HG02884 (cell line): ENCODE measurements at regions not wholly inside any gene's neighbourhood (a gene's known extent, or its start where the extent isn't known, plus 50 kb on each side); places are given as distances from the start of the nearest gene placed in this dataset.

Experiments used
- ATAC-seq: cut with Tn5 transposase; IDR thresholded peaks from one replicate; pipeline ENCODE4 v1.9.1; 2021; ENCODE audit warnings: mild to moderate bottlenecking, moderate library complexity; ENCODE audit not compliant: unreplicated experiment

DNA sequence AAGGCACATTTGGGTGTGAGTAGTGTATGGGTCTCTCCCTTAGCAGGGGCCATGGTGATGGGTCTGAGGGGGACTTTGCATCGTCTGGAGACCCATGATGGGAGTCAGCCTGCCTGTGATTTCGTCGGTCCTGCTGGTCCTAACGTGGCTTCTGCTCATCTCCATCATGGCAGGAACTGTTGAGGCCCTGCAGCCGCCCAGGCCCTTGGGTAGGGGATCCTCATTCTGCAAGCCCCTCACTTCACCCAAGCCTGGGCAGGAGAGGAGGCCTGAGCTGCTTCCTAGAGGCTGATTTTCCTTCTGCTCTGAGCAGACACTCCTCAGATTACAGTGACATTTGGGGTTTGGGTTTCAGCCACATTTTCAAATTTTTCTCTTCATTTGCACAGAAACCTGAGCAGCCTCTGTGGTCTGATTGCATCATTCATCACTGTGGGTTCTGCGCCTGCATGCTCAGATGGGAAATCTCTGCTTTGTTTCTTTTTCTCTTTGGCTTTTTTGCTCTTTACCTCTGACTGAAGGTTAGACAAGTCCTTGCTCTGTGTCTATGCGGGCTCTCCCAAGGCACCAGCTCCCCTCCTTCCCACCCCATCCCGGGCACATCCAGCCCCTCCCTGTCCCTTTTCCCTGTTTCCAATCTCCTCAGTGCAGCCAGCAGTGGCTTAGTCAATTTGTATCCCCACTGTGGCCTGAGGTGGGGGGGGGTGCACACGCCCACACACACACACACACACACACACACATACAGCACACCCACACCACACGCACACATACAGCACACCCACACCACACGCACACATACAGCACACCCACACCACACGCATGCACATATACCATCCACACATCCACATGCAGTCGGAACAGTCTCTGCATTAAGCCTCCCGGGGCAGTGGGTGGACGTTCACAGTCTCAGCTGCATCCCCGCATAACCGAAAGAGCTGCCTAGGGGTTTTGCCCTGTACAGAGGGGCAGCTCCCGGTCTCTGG lies 305.4 kb upstream of the HS6ST1 start:
- ATAC-seq: peak; percentile 89

DNA sequence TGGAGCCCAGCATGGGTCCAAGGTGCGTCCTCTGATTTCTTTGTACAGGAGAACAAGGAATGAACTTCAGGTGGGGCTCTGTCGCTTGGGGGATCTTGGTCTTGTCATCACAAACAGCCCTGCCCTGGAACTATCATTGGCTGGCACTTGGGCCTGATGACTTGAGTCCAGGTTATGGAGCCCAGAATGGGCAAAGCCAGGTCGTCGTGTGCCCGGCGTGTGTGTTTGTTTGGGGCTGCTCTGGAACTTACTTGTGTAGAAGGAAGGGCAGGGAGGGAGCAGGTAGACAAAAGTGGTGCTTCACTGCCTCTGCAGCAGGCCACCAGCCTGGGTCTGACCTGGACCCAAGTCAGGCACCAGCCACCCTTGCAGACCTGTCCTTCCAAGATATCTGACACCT lies 306.3 kb upstream of the HS6ST1 start:
- ATAC-seq: no peak

DNA sequence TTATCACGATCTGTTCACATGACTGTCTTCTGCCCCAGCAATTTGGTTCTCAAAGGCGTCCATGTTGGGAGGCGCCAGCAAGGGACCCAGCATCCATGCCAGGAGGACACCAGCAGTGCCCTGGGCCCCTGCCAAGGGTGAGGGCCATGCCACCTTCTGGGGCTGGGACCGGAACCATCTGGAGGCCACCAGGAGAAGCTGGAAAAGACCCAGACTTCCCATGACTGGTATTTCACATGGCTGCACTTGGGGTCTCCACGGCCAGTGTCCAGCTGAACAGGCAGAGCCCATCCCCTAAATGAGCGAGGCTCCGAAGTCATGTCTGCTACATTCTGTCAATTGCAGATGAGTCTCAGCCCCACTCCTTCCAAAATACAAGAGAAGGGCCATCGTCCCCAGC lies 306.8 kb upstream of the HS6ST1 start:
- no peak for ATAC-seq

DNA sequence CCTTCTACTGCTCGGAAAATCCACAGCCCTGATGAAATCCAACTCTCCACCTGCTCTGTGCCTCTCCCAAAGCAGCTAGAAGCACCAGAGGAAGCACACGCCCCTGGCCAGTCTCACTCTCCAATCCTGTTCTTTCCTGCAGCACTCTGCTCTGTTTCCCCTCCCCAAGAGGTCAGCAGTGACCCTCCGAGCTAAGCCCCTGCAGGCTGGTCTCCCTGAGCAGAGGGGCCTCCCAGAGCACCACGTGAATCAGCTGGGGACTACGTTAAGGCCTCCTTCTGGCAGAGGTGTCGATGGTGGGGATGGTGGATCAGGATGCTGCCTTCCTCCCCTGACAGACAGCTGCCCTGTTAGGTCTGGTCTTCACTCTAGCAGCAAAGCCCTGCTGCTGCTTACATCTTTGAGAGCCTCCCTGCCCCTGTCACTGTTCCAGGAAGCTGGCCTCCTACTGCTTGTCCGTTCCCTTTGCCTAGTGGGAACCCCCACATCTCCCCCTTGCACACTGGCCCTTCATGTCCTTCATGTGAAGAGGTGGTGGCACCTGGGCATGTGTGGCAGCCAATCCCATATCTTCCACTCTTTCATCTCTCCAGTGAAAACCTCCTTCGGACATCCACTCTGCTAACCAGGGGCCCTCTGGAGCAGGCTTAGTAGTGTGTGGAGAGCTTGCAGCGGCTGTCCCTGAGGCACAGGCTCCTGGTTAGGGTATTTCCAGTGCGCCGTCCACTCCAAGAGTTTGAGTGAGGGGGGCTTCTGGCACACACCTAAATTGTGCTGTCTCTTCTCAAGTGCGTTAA lies 307.5 kb upstream of the HS6ST1 start:
- ATAC-seq: no peak

DNA sequence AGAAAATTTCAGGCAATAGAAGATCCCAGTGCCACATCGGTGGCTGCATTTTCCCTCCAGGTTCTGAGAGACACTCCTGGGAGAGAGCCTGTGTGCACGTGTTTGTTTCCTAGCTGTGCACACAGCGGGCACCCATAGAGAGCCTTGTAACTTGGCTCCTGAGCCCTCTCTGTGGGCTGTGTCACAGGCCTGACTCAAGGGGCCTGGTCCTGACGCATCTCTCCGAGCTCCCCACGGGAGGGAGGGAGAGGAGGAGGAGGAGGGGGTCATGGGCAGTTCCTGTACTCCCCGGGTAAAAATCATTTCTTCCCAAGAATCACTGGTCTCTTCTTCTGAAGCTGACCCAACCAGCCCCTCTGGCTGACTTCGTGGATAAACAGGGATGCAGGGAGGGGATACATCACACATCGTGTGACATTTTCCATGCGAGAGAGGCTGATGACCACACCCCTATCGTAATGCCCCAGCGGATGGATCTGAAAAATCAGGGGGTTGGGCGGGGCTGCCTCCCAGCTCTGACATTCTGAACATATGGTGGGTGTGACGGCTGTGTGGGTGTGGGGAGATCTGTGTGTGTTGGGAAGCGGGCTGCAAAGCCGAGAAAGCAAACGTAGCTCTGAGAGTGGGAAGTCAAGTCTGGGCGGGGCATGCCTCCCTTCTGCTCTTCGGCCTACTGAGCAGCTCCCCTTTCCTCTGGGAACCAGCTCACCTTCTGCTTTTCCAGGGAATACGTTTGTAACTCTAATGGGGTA lies 308.3 kb upstream of the HS6ST1 start:
- ATAC-seq: no peak

DNA sequence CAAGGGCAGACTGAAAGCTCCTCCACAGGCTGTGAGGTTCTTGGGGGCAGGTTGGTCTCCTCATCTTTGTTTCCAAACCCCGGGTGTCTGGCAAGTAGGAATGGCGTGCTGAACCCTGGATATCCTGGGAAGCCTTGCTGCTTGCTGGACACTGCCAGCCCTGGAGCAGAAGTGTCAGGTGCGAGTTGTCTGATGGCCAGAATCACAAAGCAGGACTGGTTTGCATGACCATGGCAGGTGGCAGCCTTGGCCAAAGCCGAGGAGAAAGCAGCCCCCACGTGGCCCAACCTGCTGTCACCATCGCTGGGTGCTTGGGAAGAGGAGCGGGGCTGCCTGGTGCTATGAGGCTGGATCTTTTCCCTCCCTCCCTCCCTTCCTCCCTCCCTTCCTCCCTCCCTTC lies 309.5 kb upstream of the HS6ST1 start:
- ATAC-seq: no peak

DNA sequence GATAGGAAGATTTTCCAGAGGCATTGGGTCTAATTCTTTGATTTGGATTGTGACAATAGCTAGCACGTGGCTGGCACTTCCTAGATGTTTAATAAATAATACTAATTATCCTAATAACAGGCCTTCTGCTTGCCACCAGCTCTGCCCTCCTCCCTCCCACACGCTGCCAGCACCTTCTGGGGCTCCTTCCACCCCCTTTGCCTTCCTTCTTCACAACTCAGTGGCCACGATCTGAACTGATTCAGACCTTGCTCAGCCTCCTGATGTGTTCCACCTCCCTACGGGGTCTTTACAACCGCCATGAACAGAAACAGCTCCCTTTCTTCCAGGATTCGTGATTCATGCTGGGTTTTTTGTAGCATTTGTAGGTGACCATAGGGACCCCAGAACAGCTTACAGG lies 310.3 kb upstream of the HS6ST1 start:
- no peak for ATAC-seq

DNA sequence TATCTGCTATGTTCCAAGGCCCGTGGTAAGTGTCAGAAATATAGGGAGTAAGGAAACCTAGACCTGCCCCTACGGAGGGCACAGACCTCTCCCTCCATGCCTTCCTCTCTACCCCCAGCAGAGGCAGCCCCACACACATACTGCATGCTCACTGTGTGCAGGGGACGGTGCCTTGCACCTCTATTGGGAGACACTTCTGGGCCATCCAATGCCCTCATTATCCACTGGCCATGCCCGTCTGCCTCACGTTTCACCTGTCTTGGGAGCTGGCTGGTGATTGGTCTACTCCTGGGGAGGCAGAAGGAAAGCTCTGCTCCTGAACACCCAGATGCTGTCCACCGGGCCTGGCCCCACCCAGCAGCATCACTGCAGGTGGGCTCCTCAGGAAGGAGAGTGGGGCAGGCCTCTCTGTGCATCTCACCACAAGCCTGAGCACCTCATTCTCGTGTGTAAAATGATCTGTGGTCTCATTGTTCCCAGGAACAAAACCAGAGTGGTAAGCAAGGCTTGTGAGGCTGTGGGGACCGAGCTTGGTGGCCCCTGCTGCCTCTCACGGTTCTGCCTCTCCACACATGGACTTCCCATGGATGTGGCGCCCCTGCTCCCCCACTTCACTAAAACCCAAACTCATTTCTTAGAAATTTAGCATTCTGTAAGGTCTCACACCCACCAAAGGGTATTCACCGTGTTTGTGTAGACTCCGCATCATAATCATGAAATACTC lies 312.5 kb upstream of the HS6ST1 start:
- ATAC-seq: no peak

DNA sequence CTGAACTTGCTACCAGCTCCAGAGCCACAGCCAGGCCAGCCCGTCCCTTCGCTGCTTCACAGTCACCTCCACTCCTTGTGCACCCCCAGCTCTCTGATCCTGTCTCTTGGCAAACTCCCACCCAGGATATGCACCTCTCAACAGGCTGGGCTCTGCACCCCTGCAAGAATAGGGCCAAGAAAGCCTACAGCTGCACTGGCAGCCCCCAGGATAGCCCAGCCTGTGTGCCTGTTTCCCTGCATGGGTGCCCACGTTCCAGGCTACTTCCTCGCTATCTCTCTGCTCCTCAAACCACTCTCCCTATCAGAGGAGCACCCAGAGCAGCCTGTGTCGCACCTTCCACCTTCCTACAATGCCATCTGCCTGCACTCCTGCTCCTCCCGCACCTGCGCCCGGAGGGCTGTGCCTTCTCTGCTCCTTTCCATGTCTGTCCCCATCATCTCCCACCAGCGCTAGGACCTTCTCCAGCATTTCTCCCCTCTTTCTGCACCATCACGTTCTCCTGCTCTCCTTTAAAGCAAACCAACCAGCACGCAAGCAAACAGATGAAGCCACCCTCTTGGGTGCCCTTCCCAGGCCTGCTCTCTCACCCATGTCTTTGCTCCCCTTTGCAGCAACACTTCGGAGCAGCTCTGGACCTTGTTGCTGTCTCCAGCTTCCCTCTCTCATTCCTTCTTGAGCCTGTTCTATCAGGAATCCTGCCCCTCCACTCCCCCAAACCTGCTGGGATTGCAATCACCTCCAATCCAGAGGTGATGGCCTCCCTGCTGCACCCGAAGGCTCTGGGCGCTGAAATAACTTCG lies 313.2 kb upstream of the HS6ST1 start:
- no peak for ATAC-seq

DNA sequence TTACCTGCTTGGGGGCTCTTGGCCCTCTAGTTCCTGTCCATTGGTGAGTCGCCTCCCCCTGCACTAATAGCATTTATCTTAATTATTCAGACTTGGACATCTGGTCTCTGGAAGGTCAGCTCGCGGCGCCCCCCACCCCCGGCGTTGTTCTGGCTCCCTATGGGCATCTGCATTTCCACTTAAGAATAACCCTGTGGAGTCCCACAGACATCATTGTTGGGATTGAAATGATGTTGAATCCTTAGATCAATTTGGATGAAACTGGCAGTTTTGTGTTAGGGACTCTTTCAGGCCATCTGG lies 313.8 kb upstream of the HS6ST1 start:
- ATAC-seq: no peak

DNA sequence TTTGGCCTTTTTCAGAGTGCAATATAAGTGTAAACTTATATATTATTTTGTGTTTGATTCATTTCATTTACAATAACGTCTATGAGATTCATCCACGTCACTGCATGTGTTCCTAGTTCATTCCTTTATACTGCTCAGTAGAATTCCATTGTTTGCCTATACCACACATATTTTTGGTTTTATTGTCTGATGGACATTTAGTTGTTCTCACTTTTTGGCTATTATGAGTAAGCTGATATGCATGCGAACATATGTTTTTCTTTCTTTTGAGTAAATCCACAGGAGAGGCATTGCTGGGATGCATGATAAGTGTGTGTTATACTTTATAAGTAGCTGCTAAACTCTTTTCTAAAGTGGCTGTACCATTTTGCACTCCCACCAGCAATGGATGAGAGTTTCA lies 314.8 kb upstream of the HS6ST1 start:
- no peak for ATAC-seq

DNA sequence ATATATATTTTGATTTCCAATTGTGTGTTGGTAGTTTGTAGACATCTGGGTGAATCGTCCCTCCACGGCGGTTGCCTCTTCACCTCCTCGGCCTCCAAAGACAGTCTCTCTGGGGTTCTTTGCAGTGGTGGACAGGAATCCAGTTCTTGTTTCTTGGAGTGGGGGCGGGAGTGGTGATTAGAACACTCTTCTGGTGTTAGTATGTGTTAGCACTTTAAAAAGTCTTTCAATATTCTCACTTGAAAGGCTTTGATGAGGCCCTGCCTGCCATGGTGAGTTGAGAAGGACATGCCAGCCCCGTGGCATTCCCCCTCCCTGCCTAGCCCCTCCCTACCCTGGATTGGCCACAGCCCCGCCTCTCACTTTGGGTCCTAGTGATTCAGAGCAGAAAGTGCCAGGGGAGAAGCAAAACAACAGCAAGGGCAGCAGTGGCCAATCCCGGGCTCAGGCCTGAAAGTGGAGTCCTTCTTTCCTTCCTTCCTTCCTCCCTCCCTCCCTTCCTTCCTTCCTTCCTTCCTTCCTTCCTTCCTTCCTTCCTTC lies 316.8 kb upstream of the HS6ST1 start:
- ATAC-seq: no peak

DNA sequence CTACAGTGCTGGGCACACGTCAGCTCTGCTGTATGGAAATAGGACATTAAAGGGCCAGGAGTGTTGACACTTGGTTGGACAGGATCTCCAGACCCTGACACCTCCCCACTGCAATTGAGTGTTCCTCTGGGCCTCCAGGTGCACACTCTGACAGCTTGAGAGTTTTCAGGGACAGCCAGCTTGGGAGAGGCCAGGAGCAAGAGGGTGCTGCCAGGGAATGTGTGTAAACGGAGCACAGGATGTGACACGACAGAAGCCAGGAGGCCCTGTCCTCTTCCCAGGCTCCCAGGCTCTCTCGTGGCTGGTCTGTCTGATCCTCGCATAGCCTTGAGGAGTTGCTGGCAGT lies 318.1 kb upstream of the HS6ST1 start:
- no peak for ATAC-seq

DNA sequence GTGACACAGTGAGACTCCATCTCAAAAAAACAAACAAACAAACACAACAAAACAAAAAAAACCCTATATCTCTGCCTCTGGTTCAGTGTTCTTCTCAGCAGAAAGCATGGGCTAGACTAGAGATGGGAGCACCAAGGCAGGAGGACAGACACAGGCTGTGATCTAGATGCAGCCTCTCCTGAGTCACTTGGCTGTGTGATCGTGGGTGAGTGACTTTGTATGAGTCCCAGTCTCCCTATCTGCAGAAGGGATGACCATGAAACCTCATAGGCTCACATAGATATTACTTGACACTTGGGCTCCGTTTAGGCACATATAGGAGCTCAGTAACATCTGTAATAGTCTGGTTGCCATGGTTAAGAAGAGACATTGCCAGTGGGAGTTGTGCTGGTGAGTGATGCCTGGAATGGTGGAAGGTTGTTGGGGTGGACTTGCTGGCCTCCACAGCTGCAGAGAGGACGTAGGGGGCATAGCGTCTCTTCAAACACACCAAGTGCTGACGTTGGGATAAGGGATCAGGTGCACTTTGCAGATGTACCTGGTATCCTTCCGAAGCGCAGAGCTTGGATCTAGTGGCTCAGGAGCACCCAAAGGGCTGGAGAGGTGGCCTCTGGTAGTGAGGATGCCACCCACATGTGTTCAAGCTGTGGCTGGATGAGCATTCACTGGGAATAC lies 318.9 kb upstream of the HS6ST1 start:
- no peak for ATAC-seq

DNA sequence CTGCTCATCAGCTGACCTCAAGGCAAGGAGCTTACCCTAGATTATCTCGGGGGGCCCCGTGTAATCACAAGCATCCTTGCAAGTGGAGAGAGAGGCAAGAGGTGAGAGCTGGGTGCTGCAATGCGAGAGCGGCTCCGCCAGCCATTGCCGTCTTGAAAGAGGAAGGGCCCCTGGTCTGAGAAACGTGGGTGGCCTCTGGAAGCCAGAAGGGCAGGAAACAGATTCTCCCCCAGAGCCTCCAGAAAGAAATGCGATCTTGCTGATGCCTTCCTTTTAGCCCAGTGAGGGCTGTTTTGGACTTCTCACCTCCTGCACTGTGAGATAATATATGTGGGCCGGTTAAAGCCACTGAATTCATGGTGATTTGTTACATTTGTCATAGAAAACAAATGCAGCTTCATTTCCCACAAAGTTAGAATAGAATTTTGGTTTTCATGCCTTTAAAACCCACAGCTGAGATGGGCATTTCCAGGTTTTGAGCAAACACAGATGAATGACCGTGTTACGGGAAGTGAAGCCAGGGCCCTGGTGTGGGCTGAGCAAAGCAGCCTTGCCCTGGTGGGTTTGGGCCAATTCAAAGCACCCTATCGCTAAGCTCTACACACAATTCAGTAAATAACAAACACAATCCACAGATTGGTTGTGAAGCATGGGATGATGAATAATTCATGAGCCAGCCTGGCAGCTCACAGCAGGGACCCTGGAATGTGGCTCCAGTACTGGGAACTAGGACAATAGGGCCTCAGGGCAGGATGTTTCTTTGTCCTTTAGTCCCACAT lies 319.9 kb upstream of the HS6ST1 start:
- ATAC-seq: no peak

DNA sequence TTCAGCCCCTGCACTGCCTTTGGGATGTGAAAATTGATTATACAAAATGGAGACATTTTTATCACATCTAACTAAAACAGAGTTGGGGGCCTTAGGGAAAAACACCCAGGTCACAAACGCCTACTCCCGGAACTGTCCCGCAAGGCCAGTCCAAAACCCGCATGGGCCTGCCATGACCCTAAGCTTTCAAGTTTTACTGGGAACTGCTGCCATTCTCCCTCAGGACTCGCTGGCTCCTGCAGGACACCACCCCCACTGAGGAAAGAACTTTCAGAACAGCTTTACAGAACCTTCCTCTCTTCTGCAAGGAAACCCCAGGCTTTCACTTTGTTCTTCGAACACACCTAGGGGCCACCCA lies 320.4 kb upstream of the HS6ST1 start:
- no peak for ATAC-seq

DNA sequence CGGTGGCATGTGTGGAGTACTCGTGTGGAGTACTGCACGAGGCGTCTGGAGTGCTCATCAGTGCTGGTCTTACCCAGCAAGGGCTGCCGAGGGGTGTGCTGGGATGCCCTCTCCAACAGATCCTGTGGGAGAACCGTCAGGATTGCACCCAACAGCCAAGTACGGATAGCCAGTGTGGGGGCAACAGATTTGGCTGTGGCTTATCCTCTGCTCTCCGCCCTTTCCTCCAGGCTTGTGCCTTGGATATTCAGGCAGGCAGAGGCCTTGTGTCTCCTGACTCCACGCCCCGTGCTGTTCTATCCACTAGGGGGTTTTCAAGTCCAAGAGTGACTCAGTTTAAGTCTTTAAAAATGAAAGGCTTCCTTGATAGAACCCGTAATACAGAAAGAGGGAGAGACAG lies 321.0 kb upstream of the HS6ST1 start:
- no peak for ATAC-seq

DNA sequence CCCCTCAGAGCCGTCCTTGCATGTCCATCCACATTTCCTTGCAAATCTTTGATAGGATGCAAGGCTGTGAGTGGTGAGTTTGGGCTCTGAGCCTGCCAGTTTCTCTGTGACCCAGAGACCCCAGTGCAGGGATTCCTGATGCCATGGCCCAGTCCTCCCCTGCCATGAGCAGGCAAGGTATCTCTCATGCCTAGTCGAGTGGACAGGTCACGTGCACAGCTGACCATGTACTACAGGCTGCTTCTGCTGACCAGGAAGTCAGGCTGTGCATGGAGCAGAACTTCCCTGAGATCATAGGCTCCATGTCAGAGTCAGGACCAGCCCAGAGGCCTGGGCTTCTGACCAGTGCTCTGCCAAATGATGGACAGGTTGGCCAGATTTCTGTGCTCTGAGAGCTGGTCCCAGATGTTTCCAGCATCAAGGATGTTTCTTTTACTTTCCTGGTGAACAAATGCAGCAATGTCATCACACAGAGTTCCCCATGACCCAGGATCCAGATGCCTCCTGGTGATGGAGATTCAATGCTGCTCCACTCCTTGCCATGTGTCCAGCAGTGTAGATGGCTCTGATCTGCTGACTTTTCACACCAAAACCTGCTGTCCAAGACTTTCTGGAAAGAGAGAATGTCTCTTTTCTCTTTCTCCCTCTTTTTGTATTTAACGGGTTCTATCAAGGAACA lies 321.6 kb upstream of the HS6ST1 start:
- ATAC-seq: no peak
